NCI-H1092 treated with DMSO at 0.1 percent for 48 hours (cell line): ENCODE measurements at regions not wholly inside any gene's neighbourhood (a gene's known extent, or its start where the extent isn't known, plus 50 kb on each side); places are given as distances from the start of the nearest gene placed in this dataset.
"Not testable (repeated sequence)": the region's sequence is repeated elsewhere in the genome, so short reads cannot be mapped to it uniquely, and the experiment has no call there.

Experiments
- DNase-seq: peaks from one replicate; lab custom pipeline; 2025; lab: John Stamatoyannopoulos, UW

DNA sequence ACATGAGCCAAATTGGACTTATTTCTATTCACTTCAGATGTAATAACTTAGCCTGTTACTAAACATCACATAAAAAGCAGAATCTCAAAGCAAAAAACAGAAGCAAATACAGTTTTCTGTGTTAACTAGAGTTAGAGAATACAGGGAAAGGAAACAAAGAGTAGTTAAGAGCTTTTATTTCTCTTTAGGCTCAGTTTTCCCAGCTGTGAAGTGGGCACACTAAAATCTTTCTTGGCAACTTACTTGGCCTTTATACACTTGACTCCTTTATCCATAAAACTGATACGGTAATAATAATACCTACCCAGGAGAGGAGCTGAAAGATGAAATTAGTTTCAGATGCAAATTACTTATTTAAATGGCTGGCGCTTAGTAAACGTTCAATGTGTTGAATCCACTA is 132.8 kb upstream of the SPATS2L start:
- no peak for DNase-seq

DNA sequence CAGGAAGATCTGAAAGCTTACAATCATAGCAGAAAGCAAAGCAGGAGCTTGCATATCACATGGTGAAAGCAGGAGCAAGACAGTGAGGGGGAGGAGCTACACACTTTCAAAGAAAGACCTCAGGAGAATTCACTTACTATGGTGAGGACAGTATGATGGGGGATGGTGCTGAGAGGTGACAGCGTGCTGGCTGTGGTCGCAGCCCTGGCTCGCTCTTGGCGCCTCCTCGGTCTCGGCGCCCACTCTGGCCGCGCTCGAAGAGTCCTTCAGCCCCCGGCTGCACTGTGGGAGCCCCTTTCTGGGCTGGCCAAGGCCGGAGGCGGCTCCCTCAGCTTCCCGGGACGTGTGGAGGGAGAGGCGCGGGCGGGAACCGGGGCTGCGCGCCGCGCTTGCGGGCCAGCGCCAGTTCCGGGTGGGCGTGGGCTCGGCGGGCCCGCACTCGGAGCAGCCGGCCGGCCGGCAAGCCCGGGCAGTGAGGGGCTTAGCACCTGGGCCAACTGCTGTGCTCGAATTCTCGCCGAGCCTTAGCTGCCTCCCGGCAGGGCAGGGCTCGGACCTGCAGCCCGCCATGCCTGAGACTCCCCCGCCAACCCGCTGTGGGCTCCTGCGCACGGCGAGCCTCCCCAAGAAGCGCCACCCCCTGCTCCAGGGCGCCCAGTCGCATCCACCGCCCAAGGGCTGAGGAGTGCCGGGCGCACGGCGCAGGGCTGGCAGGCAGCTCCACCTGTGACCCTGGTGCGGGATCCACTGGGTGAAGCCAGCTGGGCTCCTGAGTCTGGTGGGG is 131.9 kb upstream of the SPATS2L start:
- no peak for DNase-seq

DNA sequence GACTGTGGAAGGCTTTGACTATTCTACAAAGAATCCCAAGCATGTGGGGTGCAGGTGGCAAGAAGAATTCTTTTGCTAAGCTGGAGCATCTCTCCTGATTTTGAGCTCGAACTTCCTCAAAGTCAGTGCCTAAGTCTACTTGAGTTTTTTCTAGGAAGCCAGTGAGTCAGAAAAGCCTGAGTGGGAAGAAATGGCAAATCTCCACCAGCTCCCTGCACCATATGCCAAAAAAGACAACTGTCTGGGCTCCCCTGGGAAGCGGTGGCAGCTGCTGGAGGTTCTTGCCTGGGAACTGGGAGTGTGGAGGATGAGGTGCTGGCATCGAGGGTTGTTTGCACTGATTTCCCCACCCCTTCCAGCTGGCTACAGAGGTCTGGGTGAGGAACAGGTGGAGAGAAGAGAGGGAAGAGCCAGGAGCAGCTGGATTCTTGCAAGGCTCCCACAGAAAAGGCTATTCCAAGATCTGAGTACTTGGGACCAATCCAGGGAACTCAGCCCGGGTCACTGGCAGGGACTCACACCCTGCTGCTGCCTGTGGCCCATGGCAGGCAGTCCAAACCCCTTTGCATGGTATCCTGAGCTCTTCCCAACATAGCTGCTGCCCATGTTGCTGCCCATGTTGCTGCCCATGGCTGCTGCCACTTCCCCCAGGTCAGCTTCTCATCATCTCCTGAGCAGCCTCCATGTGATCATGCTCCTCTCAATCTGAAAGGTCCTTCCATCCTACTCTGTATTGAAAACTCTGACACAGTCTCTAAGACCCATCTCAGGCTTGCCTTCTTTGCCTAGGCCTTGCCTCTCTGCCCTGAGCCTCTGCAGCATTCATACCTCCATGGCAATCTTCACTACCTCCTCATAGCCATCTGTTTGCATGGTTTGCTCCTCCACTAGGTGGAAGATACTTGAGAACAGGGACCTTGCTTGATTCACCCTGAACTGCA is 128.3 kb upstream of the SPATS2L start:
- peak; percentile 48 for DNase-seq

DNA sequence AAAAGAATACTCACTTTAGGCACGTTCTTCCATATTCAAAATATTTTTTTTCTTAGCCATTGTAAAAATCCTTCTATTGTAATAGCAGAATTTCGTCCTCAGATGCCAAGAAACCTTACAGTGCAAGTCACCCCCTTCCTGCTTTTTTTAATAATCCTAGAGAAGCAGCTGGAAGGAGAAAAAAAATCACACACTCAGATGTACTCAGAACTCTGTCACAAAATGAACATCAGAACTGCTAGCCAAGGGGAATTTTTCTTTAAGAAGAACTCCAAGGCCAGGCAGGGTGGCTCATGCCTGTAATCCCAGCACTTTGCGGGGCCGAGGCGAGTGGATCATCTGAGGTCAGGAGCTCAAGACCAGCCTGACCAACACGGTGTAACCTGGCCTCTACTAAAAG is 127.3 kb upstream of the SPATS2L start:
- no peak for DNase-seq

DNA sequence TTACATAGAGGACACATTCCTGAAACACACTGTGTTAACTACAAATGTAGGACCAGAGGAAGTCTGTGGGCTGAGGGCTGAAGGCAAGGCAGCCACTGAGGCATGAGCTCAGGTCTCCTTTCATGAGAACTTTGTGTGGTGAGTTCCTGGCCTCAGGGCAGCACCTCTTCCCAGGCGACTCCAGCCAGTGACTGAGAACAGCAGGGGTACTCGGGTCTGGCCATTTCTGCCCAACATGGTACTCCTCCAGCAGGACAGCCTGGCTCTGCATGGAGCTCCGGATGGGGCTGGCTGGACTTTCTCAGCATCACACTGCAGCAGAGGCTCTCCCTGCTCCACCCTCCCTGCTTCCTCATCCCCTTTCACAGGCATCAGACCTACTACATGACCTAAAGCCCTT is 125.5 kb upstream of the SPATS2L start:
- DNase-seq: no peak

DNA sequence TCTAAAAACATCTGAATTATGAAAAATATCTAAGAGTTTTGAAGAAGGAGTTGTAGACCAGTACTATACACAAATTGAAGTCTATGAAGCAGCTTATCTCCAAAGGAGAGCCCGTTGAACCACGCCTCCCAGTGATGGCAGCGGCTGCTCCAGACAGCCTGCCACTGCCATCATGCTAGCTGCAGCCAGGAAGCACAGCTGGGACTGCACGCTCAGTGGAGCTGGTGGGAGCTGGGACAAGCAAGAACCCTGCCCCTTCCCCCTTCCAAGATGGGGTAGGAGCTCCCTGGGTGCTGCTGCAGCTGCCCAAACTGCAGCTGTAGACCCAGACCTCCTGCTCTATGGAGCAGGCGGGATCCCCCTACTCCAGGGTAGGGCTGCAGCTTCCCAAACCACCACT is 124.7 kb upstream of the SPATS2L start:
- DNase-seq: no peak

DNA sequence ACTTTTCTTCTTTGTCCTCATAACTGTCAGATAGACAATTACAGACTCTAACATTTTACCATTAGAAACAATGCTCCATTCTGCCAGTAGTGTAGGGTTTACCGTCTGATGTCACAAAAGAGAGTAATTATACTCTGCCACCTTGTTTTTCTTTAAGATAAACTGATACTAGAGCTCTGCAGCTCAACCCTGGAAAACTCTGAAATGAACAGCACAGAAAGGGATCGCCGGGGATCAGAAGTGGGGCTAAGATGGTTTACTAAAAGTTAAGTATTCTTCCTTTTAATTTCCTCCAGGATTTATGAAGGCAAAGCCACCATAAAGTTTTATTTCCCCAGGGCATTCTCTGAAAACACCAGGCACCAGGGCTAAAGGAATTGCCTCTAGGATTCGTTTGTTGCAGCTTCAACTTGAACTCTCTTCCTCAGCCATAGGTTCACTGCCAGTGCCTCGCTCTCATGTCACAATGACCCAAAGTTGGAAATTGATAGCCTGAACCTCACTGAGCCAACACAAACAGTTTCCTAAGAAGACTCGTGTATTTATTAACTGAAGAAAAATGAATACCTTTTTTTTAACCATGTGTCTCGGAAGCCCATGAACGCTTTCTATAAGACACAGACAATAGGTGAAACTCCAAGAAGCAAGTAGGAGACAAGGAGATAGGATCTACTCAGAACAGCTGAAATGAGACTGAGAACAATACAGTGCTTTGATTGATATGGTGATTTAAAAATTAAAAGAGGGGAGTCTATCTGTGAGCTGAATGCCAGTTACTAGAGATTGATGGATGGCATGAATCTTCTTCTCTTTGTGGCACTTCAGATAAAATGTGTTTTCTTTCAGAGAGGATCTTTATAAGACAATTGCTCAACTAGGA is 121.5 kb upstream of the SPATS2L start:
- no peak for DNase-seq

DNA sequence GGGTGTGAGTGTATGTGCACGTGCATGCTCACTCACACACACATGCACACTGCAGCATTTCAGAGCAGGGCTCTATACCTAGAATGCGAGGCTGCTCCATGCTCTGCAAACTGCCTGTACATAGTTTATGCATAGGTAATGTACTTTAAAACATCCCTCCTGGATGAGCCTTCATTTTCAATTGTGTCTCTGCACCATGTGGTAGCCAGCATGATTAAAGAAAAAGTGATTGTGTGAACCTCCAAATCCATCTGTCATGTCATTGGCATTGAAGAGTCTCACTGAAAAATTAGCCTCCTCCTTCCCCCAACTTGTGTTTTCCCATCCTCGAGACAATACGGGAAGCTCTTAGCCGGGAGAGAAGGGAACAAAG is 120.9 kb upstream of the SPATS2L start:
- no peak for DNase-seq

DNA sequence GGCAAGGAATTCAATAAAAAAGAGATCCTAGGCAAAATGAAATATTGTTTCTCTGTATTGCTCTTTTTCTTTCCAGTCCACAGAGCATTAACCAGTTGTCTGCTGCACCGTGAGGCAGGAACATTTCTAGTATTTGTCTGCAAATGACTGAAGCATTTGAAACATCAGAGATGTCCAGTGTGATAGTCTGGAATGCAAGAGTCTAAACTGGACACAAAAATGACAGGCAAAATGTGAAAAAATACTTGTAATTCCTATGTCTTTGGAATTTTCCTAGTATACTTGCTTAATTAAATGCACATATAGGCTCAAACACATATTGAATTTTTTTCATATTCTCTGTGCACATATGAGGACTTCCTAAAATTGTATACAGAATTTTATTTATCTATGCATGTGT is 120.5 kb upstream of the SPATS2L start:
- no peak for DNase-seq

DNA sequence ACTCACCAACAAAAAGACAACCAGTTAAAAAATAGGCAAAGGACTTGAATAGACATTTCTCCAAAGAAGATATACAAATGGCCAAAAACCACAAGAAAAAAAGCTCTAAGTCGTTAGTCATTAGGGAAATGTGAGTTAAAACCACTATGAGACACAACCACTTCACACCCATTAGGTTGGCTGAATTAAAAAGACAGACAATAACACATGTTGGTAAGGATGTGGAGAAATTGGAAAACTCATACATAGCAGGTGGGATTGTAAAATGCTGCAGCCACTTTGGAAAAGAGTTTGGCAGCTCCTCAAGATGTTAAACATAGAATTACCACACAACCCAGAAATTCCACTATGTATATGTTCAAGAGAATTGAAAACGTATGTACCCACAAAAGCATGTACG is 117.6 kb upstream of the SPATS2L start:
- DNase-seq: no peak

DNA sequence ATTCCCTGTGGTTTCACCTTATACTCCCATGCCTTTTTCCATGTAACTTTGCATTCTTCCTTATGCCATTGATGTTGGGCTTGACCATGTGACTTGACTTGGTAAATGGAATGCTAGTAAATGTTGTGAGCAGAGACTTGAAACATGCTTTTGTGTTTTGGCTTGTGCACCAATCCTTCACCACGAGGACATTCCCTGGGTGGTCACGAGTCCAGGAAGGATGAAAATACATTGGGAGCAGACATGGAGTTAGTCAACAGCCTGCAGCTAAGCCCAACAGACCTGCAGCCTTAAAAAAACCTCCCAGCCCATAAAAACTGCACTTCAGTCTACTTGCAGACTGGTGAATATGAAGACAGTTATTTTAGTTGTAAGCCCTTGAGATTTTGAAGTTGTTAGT is 116.5 kb upstream of the SPATS2L start:
- DNase-seq: no peak

DNA sequence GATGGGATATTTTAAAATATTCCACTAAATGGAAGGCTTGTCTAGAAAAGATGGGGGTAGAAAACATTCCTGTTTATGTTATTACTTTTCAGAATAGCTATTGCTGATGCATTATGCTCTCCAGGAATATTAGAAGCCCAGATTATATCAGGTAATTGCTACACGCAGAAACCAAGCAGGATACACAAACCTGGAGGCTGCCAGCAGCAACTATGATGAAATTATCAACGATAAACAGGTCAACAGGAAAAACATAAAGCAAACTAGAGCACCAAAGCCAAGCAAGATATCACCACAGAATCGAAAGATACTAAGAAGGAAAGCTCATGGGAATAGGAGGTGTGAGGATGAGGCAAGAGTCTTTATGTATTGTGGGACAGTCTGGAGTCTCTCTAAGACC is 113.2 kb upstream of the SPATS2L start:
- DNase-seq: no peak

DNA sequence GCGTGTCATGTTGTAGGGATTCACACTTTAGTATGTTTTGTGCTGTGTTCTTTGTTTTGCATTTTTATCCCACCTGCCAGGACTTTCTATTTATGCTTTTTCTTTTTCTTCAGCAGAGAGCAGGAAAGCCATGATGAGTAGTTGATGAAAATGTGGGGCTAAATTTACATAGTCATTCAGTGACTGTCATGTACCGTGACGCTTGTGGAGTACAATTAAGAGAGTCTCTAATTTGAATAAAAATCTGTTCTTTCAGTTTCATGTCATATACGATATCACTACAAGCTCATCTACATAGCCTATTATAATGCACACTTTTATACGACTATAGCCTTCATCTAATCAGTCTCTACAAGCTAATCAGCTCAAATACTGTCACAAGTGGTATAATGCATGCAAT is 112.7 kb upstream of the SPATS2L start:
- DNase-seq: no peak

DNA sequence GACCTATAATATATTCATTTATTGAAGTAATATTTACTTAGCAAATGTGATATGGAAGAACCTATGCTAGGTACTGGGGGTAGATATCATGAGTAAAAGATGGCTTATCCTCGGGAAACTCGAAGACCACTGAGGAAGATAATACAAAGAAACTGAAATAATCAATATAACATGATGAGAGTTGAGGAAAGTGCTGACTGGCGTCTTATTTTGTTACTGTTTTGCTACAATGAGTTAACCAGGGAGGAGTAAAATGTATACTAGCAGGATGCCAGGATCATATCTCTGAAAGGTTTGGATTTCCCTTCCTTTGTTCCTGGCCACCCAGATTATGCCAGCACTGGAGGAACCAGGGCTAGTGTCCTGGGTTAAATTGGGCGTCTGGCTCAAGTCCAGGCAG is 111.7 kb upstream of the SPATS2L start:
- DNase-seq: no peak

DNA sequence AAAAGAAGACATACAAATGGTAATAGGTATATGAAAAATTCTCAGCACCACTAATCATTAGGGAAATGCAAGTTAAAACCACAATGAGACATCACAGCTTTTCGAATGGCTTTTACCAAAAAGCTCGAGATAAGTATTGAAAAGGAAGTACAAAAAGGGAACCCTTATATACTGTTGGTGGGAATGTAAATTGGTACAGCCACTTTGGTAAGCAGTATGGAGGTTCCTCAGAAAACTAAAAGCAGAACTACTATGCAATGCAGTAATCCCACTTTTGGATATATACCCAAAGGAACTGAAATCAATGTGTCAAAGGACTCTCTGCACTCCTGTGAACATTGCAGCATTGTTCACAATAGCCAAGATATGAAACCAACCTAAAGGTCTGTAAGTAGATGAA is 107.5 kb upstream of the SPATS2L start:
- no peak for DNase-seq

DNA sequence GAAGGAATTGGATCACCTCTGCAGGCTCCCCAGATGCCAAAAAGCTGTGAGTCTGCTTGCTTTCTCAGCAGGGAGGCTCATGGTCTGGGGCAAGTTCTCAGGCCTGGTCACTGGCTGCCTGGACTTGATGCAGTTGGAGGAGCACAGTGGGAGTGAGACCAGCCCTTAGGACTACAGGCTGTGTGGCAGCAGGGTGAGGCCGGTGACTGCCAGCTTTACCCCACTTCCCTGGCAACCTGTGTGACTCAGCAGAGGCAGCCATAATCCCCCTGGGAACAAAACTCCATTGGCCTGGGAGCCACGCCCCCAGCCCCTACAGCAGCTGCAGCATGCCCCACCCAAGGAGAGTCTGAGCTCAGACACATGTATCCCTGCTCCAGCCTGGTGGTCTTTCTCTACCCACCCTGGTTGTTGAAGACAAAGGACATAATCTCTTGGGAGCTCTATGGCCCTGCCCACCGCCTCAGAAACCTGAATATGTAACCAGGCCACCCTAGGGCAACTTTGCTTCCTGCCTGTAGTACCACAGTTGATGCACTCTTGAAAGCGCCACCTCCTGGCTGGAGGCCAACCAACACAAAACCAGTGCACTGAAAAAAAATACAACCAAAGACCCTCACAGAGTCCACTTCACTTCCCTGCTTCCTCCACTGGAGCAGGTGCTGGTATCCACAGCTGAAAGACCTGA is 106.8 kb upstream of the SPATS2L start:
- DNase-seq: no peak

DNA sequence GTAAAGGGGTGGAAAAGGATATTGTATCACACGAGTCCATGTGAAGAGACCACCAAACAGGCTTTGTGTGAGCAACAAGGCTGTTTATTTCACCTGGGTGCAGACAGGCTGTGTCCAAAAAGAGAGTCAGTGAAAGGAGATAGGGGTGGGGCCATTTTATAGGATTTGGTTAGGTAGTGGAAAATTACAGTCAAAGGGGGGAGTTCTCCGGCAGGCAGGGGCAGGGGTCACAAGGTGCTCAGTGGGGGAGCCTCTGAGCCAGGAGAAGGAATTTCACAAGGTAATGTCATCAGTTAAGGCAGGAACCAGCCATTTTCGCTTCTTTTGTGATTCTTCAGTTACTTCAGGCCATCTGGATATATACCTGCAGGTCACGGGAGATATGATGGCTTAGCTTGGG is 104.7 kb upstream of the SPATS2L start:
- not testable (repeated sequence) for DNase-seq

DNA sequence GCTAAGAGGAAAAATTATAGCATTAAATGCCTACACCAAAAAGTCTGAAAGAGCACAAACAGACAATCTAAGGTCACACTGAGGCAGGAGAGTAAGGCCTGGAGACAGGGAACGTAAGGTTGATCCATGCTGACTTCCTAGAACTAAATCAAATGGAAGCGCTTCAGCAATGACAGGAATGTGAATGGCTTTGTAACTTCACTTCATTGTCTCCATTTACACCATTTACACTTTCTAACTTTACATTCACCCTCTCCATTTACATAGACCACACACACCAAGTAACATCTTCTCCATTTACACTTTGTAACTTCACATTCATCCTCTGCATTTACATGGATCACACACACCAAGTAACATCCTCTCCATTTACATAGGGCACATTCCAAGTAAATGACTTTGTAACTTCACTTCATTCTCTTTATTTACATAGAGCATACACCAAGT is 103.1 kb upstream of the SPATS2L start:
- DNase-seq: no peak

DNA sequence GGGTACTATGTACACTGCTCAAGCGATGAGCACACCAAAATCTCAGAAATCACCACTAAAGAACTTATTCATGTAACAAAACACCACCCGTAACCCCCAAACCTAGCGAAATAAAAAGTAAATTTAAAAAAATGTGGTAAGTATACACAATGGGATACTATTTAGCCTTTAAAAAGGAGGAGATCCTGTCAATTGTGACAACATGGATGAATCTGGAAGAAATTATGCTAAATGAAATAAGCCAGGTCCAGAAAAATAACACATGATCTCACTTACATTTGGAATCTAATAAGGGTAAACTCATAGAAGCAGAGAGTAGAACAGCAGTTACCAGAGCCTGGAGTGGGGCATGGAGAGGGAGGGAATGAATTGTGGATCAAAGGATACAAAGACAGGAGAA is 98.5 kb upstream of the SPATS2L start:
- no peak for DNase-seq

DNA sequence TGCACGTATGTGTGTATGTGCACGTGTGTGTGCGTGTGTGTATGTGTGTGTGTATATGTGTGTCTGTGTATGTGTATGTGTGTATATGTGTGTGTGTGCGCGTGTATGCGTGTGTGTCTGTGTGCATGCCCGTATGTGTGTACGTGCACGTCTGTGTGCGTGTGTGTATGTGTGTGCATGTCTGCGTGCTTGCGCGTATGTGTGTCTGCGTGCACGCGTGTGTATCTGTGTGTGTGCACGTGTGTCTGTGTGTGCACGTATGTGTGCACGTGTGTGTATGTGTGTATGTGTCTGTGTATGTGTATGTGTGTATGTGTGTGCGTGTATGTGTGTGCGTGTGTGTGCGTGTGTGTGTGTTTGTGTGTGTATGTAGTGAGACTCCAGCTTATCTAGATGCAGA is 97.5 kb upstream of the SPATS2L start:
- no peak for DNase-seq

DNA sequence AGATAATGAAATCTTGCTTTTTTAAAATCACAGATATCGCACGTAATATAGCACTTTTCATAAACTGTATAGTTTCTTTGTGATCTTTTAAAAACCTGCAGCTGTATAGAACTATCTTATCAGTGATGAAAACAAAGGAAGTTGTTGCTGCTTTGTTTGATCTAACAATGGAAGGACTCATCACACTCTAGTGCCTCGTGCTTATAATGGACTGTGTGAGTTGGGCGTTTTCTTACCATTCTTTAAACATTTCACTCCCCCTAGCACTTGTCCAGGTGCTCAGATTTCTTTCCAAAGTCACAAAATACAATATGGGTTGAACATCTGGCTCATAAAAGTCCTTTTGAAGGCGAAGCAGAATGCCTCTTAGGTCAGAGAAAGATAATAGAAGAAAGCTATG is 94.8 kb upstream of the SPATS2L start:
- no peak for DNase-seq
